GM18502 (cell line): ENCODE measurements at regions not wholly inside any gene's neighbourhood (a gene's known extent, or its start where the extent isn't known, plus 50 kb on each side); places are given as distances from the start of the nearest gene placed in this dataset.

ENCODE experiments used
- ATAC-seq: cut with Tn5 transposase; IDR thresholded peaks from one replicate; pipeline ENCODE4 v1.9.1; 2021; ENCODE audit warnings: mild to moderate bottlenecking; ENCODE audit not compliant: unreplicated experiment, poor library complexity

- no peak for ATAC-seq
Observed at GRCh38 chrX:6910218-6910617, 237.3 kb upstream of the STS start.

GRCh38 chrX:6909396-6909795, 238.1 kb upstream of the STS start:
- ATAC-seq = no peak

GRCh38 chrX:6906608-6907007, 240.9 kb upstream of the STS start:
- ATAC-seq = no peak

DNA sequence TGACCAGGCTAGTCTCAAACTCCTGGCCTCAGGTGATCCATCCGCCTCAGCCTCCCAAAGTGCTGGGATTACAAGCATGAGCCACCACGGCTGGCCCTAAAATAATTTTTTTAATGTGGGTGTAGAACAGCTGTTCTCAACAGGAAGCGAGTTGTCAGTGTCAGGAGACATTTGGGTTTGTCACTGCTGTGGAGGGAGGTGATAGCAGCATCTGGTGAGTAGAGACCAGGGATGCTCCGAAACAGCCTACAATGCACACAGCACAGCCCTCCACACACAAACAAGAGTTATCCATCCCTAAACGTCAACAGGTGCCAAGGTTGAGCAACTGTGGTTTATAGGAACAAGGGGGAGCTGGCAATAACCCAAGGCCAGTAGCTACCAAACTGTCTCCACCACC, 243.4 kb upstream of the STS start:
- ATAC-seq = no peak

DNA sequence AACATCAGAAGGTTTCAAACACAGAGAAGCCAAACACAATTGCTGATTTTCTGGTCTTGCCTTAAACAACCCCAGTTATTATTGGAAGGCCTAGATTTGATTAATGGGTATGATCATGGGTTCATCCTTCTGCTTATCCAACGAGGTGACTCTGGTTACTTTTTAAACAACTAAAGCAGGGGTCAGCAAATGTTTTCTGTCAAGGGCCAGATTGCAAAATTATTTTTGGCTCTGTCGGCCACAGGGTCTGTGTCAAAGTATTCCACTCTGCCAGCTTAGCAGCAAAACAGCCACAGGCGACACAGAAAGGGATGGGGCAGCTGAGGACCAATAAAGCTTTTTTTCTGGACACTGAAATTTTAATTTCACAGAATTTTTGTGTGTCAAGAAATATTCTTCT, 249.1 kb upstream of the STS start:
- no peak for ATAC-seq

- ATAC-seq = no peak
Observed at GRCh38 chrX:6891404-6891803, 256.1 kb upstream of the STS start.

DNA sequence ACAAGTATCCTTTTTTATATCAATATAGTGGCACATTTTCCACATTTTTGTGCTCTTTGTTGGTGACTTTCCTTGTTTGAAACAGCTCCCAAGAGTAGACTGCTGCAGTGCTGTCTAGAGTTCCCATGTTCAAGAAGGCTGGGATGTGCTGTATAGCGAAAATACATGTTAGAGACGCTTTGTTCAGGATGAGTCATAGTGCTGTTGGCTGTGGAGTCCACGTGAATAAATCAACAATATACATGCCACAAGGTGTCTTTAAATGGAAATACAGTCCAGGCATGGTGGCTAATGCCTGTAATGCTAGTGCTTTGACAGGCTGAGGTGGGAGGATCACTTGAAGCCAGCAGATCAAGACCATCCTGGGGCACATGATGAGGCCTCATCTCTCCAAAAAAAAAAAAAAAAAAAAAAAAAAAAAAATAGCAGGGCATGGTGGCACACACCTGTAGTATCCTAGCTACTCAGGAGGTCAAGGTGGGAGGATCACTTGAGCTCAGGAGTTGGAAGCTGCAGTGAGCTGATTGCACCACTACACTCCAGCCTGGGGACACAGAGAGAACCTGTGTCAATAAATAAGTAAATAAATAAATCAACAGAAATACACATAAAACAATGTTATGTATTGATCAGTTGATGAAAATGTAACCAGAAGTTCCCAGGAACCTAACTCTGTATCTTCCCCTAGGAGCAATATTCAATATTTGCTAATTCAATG, 256.8 kb upstream of the STS start:
- ATAC-seq = no peak

DNA sequence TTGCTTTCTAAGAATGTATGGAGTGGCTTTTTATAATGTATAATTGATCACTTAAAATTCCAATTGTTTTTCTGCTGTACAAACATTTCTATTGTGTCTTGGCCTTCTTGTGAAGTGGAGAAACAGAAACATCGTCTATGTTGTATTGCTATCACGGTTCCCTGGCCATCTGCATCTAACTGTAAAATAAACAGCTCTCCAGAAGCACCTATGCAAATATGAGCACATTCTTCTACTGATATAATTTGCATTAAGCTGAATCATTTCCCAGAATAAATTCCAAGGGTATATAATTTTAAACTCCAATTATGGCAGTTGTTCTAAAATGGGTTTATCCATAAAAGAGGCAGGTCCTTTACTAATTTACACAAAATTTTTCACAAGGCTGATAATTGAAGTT, 261.6 kb upstream of the STS start:
- no peak for ATAC-seq

DNA sequence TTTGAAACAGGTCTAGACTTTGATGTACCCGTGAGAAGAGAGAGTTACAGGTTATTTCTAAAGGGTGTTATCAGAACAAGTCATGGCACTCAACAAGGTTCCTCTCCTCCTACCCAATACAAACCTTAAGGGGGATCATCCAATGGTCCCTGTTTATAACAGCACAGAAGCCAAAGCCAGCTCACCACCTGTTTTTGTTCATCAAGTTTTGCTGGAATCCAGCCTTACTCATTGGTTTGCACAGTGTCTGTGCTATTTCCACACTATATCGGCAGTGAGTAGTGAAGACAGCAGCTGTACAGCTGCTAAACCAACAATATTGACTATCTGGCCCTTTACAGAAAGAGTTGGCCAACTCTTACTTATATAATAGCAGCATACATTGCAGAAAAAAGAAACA, 262.1 kb upstream of the STS start:
- no peak for ATAC-seq

- no peak for ATAC-seq
Observed at GRCh38 chrX:6861456-6861855, 286.1 kb upstream of the STS start.

DNA sequence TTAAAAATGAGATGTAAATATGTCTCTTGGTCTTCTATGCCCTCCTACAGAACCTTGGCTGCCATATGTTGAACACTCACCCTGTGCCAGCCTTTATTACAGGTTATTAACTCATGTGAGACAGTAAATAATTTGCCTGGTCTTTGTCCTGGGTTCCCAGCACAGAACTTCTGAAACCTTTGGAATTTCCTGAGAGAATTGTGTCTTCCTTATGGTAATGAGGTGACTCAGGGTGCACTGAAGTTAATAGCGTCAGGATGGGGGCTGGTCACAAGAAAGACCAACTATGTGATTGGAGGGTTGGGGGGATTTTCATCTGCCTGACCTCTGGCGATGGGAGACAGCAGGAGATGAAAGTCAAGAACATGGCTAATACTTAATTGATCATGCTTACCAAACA, 289.8 kb upstream of the STS start:
- ATAC-seq = no peak

DNA sequence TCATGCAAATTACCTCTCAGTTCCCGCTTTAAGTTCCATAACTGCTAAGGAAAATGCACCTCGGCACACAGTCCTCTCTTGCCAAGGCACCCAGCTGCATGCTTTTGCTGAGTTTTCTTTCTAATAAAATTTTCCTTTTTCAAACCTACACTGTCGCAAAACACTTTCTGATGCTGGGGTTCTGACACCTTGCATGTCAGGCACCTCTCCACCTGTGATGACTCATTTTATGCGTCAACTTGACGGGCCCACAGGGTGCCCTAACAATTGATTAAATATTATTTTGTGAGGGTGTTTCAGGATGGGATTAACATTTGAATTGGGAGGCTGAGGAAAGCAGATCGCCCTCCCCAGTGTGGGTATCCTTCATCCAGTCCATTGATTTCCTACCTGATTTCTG, 291.0 kb upstream of the STS start:
- ATAC-seq = no peak

- peak; percentile 55 for ATAC-seq
Observed at GRCh38 chrX:6852869-6853268, 294.6 kb upstream of the STS start.

GRCh38 chrX:6852121-6852520, 295.4 kb upstream of the STS start:
- no peak for ATAC-seq

DNA sequence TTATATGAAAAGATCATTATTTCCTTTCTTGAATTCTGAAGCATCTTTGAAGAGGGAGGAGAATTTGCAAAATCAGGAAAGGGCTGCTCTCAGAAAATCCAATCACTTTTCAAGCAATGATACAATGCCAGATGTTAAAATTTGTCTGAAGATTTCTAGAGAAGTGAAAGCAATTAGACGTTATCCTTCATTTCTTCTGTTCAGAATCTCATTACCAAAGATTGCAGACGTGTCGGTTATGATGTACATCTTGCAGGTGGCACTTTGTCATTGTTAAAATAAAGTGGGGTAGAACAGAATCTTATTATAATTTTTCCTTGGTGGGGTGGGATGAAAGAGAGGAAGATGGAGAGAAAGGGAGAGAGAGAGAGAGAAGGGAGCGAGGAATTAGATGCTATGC, 296.4 kb upstream of the STS start:
- ATAC-seq = no peak

GRCh38 chrX:6849716-6850414, 297.6 kb upstream of the STS start:
- no peak for ATAC-seq

GRCh38 chrX:6832619-6833018, 297.7 kb upstream of the VCX3A start:
- ATAC-seq = no peak

- no peak for ATAC-seq
Observed at GRCh38 chrX:6826856-6827255, 291.9 kb upstream of the VCX3A start.

GRCh38 chrX:6821730-6822129, 286.8 kb upstream of the VCX3A start:
- ATAC-seq = no peak

DNA sequence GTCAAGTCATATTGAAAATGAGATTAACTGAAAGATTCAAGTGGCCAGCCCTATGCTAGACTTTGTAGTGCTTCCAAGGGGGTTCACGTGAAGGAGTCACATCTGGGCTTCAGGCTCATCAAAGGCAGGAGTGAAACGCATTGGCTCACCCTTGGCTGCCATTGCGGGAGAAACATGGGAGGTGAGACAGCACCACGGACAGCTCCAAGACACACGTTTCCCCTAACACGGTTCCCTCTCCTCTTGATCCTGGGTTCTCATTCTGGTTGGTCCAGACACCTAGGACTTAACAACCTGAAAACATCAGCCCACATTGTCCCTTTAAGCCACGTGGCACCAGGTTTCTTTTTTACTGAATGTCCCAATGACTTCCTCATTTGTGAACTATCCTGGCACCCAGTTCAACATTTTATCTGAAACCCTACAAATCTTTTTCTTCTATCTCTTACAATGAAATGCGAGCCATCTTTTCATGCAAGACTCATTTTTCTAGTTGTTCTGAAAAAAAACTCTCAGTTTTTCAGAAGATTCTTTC, 279.0 kb upstream of the VCX3A start:
- no peak for ATAC-seq

GRCh38 chrX:6812087-6812486, 277.2 kb upstream of the VCX3A start:
- ATAC-seq = no peak

DNA sequence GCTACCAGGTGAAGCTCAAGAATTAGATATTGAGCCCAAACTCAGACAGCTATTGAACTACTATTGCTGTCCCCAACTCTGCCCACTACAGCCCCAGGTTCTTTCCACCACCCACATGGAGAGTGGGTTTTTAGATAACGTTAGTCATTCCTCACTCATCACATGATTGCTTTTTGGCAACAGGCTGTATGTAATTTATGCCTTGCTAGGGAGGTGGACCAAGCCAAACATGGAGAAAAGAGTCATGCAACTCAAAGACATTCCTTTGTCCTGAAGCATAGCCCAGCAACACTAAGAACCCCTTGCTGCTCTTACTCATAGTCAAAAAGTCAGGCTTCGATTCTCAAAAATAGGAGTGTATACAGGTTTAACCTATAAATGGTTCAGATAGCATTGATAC, 275.9 kb upstream of the VCX3A start:
- ATAC-seq = no peak
